GM21367 (cell line): ENCODE measurements at regions not wholly inside any gene's neighbourhood (a gene's known extent, or its start where the extent isn't known, plus 50 kb on each side); places are given as distances from the start of the nearest gene placed in this dataset.

ENCODE experiments used
- ATAC-seq: cut with Tn5 transposase; IDR thresholded peaks from one replicate; pipeline ENCODE4 v1.9.1; 2021; ENCODE audit not compliant: unreplicated experiment

DNA sequence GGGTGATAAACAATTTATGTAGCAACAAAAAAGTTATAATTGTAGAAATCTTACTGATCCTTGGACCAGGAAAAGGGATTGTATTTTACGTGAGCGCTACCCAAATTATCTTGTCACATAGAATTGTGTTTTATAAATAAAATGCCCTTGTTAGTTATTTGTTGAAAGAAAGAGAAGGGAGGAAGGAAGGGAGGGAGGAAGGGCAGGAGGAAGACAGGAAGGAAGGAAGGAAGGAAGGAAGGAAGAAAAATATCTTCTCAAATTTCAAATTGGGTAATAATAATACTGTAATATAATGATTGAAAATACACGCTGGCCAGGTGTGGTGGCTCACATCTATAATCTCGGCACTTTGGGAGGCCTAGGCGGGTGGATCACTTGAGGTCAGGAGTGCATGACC lies 206.2 kb upstream of the TLL1 start:
- no peak for ATAC-seq

DNA sequence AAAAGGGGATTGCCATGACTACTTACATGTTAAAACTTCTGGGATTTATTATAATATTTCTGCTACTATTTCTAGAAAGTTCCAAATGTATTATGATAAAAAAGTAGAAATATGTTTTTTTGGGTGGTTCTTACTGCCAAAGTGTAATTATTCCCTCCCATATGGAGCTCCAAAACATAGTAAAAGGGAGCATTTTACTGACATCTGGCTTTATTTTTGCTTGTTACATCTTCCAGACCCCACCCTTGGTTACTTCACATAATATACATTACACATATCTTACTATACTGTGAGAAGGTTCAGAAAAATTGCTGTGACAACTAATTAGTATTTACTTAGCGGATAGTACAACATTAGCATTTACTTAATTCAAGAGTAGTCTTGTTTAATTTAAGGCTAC lies 205.1 kb upstream of the TLL1 start:
- ATAC-seq: no peak

DNA sequence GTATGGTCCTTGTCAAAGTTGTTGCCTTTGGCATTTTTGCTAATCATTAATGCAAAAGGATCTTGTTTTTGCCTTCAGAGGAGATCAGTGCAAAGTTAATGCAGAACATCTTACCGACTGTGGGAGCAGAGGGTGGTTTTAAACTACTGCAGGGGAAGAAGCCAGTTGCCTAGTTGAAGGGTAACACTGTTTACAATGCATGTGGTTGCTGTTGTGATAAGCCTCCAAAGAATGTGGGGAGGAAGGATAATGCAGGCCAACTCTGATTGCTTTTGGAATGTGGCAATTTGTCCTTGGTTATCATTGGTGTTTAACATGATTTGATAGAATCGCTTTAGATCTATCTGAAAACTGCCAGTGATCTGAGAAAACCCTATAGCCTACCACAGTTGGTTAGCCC lies 204.3 kb upstream of the TLL1 start:
- no peak for ATAC-seq

DNA sequence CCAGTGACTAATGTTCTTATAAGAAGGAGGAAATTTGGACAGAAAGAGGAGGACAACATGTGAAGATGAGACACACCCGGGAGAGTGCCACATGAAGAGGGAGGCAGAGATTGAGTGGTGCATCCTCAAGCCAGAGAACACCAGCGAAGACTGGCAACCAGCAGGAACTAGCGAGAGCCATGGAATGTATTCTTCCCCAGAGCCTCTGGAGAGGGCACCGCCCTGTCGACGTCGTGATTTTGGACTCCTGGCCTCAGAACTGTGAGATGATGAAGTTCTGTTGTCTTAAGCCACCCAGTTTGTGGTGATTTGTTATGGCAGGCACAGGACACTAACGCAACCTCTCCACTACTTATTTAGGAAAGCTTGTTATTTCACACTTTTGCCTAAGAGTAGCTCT lies 196.0 kb upstream of the TLL1 start:
- no peak for ATAC-seq

DNA sequence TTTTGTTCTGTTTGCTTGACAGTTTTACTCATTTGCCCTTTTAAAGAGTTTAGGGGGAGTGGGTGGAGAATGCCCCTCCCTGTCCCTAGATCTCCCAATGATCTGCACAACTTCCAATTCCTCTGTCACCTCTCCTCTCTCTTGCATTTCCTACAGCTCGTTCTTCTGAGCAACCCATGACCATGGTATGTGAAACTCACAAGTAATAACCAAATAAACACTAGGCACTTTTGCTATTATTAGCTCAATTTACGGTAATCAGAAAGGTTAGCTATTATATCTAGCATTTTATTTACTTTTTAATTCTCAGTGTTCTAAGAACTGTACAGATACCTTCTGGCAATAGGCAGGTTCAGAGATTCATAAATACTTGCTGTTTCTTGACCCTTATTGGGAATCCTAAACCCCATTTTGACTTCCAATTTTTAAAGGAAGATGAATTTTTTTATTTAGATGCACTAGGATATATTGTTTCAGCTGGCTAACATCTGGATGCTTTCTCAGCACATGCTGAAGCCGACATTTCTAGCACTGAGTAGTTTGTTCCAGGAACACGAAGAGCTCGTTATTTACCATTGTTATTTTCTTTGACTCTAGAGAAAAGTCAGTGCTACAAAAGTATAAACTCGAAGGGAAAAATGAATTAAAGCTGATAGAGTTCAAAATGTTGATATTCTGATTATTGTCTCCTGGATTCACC lies 194.7 kb upstream of the TLL1 start:
- no peak for ATAC-seq

DNA sequence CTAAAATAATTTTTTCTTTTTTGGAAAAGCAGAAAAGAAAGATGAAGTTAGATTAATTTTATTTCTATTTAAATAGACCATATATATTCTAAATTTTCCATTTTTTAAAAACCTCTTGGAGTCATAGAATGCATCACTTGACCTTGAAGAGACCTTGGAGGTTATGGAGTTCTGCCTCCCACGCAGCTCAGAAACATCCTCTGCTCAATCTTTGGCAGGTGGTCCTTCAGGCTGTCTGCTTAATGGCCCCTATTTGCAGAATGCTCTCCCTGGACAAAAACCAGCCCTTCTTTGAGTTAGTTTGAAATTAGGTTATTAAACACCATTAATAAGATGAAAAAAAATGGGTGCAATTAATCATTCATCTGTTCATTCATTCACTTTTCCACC lies 194.1 kb upstream of the TLL1 start:
- ATAC-seq: no peak

DNA sequence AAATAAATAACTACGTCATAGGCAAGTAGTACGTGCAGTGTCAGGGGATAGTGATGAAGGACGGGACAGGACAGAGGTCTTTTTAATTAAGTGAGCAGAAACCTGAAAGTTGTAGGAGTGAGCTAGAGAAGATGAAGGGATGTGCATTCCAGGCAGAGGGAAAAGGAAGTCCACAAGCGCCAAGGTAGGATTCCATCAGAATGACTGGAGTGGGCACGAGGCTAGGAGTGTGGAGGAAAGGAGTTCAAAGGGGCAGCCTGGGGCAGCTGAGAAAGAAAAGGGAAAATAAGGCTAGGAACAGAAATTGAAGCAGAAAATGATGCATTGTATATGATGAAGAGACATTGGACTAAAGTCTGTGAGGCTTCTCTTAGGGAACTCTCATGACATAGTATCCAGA lies 192.2 kb upstream of the TLL1 start:
- ATAC-seq: no peak

DNA sequence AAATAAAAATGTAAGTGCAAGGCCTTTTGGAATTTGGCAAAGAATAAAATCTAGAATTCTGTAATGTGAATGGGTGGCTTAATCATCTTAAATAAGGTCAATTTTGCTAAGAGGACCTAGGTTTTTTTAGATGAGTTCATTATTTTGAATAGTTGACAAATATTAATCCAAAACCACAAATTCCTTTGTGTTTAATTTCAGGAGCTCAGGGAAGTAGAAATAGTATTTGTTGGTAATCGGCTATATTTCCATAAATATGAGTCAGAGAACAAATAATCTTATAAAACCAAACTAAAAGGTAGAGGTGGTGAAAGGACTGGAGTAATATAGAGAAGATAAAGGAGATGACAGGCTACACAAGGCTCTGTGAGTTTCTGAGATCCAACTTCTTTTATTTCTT lies 190.4 kb upstream of the TLL1 start:
- ATAC-seq: no peak

DNA sequence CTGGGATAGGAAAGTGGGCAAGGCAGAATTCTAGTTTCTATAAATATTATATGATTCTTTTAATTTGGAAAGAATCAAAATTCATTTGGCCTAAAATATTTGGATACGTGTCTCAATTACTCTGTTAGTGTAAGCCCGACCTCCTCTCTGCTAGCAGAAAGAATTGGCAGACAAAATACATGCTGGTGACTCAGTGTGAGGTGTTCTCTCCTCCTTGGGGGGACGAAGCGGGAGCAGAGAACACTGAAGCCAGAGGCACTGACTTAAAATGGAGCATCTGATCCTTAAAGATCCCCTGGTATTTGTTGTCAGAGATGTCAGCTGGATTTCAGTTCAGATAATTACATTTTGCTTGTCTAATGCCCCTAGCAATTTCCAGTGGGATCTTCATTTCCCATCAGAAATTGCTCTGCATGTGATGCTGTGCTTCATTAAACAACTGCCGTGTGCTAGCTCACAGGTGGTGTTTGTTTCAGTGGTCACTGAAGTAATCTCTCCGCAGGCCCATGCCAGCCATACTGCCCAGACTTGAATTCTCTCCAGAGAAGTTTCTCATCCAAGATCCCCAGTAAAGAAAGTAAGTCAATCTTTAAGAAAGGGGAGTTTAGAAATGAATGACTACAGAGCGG lies 188.7 kb upstream of the TLL1 start:
- ATAC-seq: no peak

DNA sequence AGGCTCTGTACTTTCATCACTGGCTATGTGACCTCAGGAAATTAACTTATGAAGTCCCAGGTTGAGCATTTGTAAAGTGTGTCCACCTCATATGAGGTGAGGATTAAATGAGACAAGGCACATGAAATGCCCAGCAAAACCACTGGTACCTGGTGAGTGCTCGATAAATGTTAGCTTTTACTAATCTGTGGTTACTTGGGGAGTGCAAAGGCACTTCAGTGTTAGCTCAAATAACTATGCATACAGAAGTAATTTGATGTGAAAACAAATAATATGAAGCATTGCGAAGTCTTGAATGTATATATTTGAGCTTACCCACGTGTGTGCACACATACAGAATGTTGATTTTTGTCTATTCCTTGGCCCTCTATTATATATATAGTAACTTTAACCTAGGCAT lies 186.3 kb upstream of the TLL1 start:
- ATAC-seq: no peak

DNA sequence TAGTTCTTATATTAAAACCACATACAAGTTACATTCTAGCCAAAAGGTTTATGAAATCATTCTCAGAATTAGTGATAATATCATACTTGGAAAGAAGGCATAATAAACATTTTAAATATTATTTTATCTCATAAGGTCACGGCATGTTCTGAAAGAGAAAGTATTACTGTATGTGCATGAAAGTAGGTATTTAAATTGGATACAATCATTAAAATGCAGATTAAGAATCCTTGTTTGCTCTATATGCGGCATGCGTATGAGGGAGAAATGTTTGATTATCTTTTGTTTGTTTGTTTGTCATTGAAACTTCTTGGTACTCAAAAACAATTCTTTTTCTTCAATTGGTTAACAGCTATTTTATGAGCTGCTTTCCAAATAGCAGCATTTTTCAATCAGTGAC lies 183.9 kb upstream of the TLL1 start:
- no peak for ATAC-seq

DNA sequence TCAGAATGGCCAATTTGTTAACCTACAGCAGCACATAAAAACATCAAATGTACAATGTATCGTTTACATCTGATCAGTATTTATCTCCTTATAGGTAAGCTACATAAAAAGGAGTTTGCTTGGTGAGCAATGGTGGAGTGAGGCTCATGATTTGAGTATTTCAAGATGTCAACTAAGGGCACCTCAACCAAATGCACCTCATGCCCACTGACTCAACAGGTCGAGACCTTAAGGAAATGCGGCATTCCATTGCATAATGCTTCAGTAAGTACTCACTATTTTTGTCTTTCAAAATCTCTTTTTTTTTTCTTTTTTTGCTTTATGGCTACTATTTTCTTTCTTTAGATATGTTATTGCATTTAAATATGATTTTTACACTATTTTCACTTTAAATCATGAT lies 181.0 kb upstream of the TLL1 start:
- ATAC-seq: no peak

DNA sequence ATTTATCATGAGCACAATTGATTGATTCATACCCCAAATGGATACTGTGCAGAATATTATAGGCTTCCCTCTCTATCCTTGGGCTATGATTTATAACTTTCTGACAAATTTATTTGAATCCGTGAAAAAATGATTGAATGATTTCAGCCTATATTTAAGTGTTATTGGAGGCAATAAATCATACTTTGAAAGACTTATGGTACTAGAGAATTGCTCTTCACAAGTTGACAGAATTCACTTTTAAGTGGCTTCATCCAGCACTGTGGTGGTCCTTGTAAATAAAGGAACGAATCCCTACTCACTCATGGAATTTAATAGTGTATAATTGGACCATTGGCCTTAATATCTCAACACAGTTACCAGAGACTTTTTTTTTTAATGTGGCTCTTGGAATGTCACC lies 174.8 kb upstream of the TLL1 start:
- ATAC-seq: no peak

DNA sequence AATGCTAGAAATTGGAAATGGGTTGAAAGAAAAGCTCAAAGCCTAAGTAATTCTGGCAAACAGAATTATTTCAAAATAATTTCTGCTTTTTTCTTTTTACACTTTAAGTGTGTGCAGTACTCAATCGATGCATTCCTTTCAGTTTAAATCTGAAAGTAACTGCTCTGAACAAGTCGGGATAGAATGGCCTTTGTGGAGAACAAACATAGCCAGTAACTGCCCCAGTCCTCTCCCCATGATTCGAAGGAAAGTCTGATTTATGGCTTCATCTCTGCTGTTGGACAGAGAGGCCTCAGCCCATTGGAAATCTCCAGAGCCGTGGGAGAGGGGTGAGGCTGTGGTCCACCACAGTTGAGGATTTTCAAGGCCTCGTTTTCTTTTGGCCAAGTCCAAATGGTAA lies 174.0 kb upstream of the TLL1 start:
- ATAC-seq: no peak

DNA sequence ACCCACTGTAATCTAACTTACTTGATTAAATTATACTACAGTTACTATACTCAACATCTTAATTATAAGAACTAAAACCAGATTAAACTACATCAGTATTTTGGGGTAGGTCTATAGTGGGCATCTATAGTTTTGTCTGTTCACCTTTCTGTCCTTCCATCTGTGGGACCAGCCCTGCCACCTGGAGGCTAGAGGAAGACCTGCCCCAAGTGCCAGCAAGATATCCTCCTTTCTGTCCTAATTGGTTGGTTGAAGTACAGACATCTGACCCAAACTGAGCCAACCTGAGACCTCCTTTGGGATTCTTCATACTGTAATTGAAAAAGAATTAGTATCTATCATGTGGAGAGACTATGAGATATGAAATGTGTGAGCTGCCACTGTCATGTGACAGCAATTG lies 172.2 kb upstream of the TLL1 start:
- ATAC-seq: no peak

DNA sequence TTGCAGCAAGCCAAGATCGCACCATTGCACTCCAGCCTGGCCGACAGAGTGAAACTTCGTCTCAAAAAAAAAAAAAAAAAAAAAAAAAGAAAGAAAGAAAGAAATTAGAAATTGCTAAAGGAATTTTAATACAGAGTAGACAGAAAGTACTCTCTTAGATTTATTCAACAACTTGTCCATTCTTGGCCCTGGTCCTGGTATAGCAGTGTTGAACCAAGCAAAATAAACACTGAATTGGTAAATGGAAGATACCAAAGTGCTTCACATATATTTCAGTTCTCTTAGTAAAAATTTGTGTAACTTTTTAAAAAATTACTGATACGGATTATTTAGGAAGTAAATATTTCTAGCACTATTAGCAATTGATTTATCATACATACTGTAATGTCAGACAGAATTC lies 165.9 kb upstream of the TLL1 start:
- ATAC-seq: no peak

DNA sequence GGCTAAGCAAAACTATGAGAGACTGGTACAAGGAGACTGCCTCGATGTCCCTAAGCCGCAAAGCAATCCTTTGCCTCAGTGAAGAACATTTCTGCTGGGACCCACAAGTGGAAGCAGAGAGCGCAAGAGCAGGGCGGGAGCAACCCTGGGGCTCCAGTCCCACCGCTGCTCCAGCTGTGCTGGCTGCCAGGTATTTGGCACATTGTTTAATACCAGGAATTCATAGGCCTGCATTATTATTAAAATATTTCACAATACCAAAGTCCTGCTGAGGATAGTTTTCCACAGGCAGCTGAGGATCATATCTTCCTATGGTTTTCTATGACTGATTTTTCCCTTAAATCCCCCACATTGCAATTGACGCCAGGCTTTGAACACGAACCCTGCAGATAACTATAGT lies 163.5 kb upstream of the TLL1 start:
- ATAC-seq: no peak

DNA sequence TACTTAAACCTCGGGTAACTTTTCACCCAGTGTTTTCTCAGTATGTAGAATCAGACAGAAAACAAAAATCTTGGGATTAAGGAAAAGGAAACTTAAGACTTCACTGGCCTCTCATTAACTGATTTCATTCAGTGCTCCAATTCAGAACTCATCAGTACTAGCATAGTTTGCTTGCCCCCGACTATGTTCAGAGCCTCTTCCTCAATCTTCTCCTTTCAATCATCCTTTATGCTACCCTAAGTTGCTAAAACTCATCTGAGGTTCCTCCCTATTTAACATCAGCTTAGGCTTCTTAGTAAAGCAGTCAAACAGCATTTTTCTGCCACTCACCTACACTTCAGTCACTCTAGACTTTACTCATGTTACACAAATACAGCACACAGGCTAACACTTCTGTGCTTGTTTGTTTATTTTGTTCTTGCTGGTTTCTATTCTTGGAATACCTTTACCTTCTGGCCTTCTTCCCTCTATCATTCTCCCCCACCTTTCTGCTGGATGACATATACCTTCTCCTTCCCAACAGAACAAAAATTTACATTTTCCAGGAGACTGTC lies 163.0 kb upstream of the TLL1 start:
- ATAC-seq: no peak

DNA sequence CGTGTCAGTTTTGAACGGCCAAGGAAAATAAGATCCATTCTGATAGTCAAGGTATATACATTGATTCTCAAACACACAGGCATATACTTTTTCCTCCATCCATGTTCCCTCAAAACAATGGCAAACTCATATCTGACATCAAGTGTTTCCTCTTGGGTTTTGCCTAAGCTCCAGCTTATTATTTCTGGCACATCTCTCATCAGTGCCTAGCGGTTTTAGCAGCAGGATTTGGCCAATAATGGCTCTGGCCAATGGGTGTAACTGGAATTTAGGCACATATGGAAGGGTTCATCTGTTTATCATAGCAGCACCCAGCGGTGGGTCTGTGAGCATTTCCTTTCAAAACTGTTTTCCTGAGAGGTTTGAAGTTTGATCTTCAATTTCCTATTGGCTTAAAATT lies 161.6 kb upstream of the TLL1 start:
- no peak for ATAC-seq

DNA sequence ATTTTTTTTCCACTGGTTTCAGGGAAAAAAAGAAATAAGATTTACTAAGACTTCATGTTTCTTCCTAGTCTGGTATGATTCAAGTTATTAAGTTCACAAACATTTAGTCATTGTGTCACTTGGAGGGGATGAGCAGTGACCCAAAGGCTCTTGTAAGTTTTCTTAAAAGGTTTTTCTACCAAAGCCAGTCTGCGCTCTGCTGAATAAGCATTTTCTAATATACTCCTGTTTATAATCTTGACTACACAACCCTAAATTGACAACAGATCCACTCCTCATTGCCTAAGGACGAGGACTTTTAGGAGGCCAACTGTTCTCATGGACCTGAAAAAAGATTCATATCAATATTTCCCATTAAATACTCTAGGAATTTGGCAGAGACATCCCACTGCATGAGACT lies 161.1 kb upstream of the TLL1 start:
- no peak for ATAC-seq

DNA sequence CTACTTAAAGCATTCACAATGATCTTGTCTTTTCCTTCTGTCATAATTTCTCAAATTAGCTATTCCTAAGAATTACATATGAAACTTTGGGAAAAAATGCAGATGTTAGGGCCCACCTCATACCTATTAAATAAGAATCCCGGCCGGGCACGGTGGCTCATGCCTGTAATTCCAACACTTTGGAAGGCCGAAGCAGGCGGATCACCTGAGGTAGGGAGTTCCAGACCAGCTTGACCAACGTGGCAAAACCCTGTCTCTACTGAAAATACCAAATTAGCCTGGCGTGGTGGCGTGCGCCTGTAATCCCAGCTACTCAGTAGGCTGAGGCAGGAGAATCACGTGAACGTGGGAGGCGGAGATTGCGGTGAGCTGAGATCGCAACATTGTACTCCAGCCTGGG lies 158.4 kb upstream of the TLL1 start:
- ATAC-seq: no peak

DNA sequence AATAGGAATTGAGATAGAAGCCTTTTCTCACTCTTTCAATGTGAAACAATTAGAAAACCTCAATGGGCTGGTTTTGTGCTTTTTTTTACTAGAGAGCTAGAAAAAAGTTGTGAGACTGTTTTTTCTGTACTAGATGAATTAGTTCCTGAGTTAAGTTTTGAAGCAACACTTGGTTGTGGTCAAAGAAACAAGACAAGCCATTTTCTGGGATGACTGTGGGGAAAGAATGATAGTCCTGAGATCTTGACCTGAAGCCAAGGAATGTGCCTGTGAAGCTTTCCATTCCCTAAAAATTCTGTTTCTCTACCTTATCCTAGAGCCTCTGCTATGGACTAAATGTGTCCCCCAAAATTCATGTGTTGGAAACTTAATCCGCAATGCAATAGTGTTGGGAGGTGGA lies 157.8 kb upstream of the TLL1 start:
- ATAC-seq: no peak

DNA sequence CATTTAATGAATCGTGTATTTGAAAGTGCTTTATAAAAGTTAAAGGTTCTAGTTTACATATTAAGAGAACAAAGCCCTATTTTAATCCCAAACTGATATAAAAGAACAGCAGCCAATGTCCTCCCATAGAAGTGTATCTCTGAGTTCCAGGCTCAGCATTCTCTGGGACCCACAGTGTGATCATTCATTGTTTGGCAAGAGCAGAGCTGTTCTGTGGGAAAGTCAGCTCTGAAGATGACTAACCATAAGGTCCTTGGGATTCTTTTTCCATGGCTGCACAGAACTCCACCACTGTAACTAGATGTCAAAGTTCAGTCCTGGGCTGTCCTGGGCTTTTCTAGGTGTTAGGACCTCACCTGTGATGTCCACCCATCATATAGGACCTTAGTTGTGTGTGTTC lies 157.0 kb upstream of the TLL1 start:
- no peak for ATAC-seq
